Stimulated activated CD4-positive, alpha-beta T cell treated with anti-CD3 and anti-CD28 coated beads, Interleukin-4, amount 100 ng/mL, for 4 hours (primary cell): ENCODE measurements at regions not wholly inside any gene's neighbourhood (a gene's known extent, or its start where the extent isn't known, plus 50 kb on each side); places are given as distances from the start of the nearest gene placed in this dataset.

ENCODE experiments used
- DNase-seq, 2 experiments: peaks; one replicate each; pipeline ENCODE4 v3.0.0-alpha.2; 2020

GRCh38 chr3:188940573-188940932 lies 231.2 kb upstream of the TPRG1 start:
- DNase-seq: no peak

- DNase-seq: no peak
Measured at GRCh38 chr3:188941103-188941502, 230.7 kb upstream of the TPRG1 start.

- DNase-seq: no peak
Measured at GRCh38 chr3:188942191-188942590, 229.6 kb upstream of the TPRG1 start.

- DNase-seq: no peak
Measured at GRCh38 chr3:188943591-188943990, 228.2 kb upstream of the TPRG1 start.

GRCh38 chr3:188944108-188944507 lies 227.7 kb upstream of the TPRG1 start:
- DNase-seq: no peak

GRCh38 chr3:188946351-188947240 lies 225.2 kb upstream of the TPRG1 start:
- DNase-seq: no peak

GRCh38 chr3:188947401-188948280 lies 224.1 kb upstream of the TPRG1 start:
- DNase-seq: no peak

GRCh38 chr3:188948281-188948996 lies 223.3 kb upstream of the TPRG1 start:
- DNase-seq: no peak

GRCh38 chr3:188948997-188949389 lies 222.8 kb upstream of the TPRG1 start:
- DNase-seq: no peak

- no peak for DNase-seq
Measured at GRCh38 chr3:188949456-188949855, 222.3 kb upstream of the TPRG1 start.

GRCh38 chr3:188949996-188950395 lies 221.8 kb upstream of the TPRG1 start:
- no peak for DNase-seq

- peak; percentile 33 to 57 for DNase-seq
Measured at GRCh38 chr3:188950832-188951489, 220.8 kb upstream of the TPRG1 start.

- DNase-seq: no peak
Measured at GRCh38 chr3:188951734-188952133, 220.0 kb upstream of the TPRG1 start.

- peak; percentile 70 to 72 for DNase-seq
Measured at GRCh38 chr3:188954590-188955208, 217.1 kb upstream of the TPRG1 start.

GRCh38 chr3:188955919-188956318 lies 215.9 kb upstream of the TPRG1 start:
- no peak for DNase-seq

- DNase-seq: no peak
Measured at GRCh38 chr3:188956839-188957489, 214.8 kb upstream of the TPRG1 start.

- no peak for DNase-seq
Measured at GRCh38 chr3:188959013-188959412, 212.8 kb upstream of the TPRG1 start.

- DNase-seq: no peak
Measured at GRCh38 chr3:188962253-188963247, 209.2 kb upstream of the TPRG1 start.

- DNase-seq: no peak
Measured at GRCh38 chr3:188964957-188965356, 206.8 kb upstream of the TPRG1 start.

GRCh38 chr3:188972310-188972709 lies 199.5 kb upstream of the TPRG1 start:
- no peak for DNase-seq
